Endothelial cell of umbilical vein (primary cell): ENCODE measurements at regions not wholly inside any gene's neighbourhood (a gene's known extent, or its start where the extent isn't known, plus 50 kb on each side); places are given as distances from the start of the nearest gene placed in this dataset.

Experiments used
- EZH2 ChIP-seq: IDR thresholded peaks from 2 replicates; pipeline ENCODE4 v1.6.1; 2012; ENCODE audit warnings: borderline replicate concordance, low read depth, mild to moderate bottlenecking, moderate library complexity, low read length, inconsistent platforms; ENCODE audit not compliant: severe bottlenecking
- FOS ChIP-seq: IDR thresholded peaks from 2 replicates; pipeline ENCODE4 v1.6.1; 2011; ENCODE audit warnings: mild to moderate bottlenecking, low read length, moderate library complexity, borderline replicate concordance; ENCODE audit not compliant: insufficient read depth
- GATA2 ChIP-seq: IDR thresholded peaks from 2 replicates; pipeline ENCODE4 v1.7.0; 2011; ENCODE audit warnings: low read depth, mild to moderate bottlenecking, moderate library complexity, mixed read lengths, low read length; ENCODE audit not compliant: insufficient read length, insufficient read depth
- JUN ChIP-seq: IDR thresholded peaks from 2 replicates; pipeline ENCODE4 v1.6.1; 2011; ENCODE audit warnings: borderline replicate concordance, low read depth; ENCODE audit not compliant: insufficient read length, insufficient read depth
- MAX ChIP-seq: IDR thresholded peaks from 2 replicates; pipeline ENCODE4 v1.6.1; 2011; ENCODE audit not compliant: insufficient read depth, insufficient read length
- POLR2A ChIP-seq: IDR thresholded peaks from 2 replicates; pipeline ENCODE4 v1.6.1; 2012; ENCODE audit warnings: low read depth, mild to moderate bottlenecking, control low read depth, low read length
- POLR2AphosphoS5 ChIP-seq: IDR thresholded peaks from 2 replicates; pipeline ENCODE4 v1.6.1; 2012; ENCODE audit warnings: low read depth, mild to moderate bottlenecking, control low read depth, low read length, moderate library complexity; ENCODE audit not compliant: insufficient read depth
- TF ChIP-seq, protein P1 (sequence below), 2 donors: IDR thresholded peaks; 1 replicate in 1 of 2; 2 replicates in 1 of 2; pipeline ENCODE4 v1.5.1; 2011; ENCODE audit warnings: low read length in 2 of 2, mild to moderate bottlenecking in 2 of 2, moderate library complexity in 2 of 2, control low read depth in 1 of 2, inconsistent platforms in 1 of 2, low read depth in 1 of 2; ENCODE audit not compliant: insufficient read depth in 1 of 2; ENCODE audit errors: extremely low read depth in 1 of 2

GRCh38 chr14:27605282-27605681 is 1007.4 kb upstream of the NOVA1 start:
- TF ChIP-seq, protein P1, sequence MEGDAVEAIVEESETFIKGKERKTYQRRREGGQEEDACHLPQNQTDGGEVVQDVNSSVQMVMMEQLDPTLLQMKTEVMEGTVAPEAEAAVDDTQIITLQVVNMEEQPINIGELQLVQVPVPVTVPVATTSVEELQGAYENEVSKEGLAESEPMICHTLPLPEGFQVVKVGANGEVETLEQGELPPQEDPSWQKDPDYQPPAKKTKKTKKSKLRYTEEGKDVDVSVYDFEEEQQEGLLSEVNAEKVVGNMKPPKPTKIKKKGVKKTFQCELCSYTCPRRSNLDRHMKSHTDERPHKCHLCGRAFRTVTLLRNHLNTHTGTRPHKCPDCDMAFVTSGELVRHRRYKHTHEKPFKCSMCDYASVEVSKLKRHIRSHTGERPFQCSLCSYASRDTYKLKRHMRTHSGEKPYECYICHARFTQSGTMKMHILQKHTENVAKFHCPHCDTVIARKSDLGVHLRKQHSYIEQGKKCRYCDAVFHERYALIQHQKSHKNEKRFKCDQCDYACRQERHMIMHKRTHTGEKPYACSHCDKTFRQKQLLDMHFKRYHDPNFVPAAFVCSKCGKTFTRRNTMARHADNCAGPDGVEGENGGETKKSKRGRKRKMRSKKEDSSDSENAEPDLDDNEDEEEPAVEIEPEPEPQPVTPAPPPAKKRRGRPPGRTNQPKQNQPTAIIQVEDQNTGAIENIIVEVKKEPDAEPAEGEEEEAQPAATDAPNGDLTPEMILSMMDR (IDR thresholded peaks at IDR 0.05; ENCODE audit: extremely low read depth in 1 of 2, insufficient read depth in 1 of 2, low read depth in 1 of 2, low read length in 2 of 2): no peak
- TF ChIP-seq MAX: no peak
- no peak for TF ChIP-seq EZH2
- no peak for TF ChIP-seq FOS
- no peak for TF ChIP-seq POLR2A
- TF ChIP-seq JUN: no peak
- no peak for TF ChIP-seq GATA2
- TF ChIP-seq POLR2AphosphoS5: no peak
